Activated CD4-positive, alpha-beta T cell treated with anti-CD3 and anti-CD28 coated beads for 4 hours (primary cell): ENCODE measurements at regions not wholly inside any gene's neighbourhood (a gene's known extent, or its start where the extent isn't known, plus 50 kb on each side); places are given as distances from the start of the nearest gene placed in this dataset.
"Not testable (repeated sequence)": the region's sequence is repeated elsewhere in the genome, so short reads cannot be mapped to it uniquely, and the experiment has no call there.

ENCODE experiments used
- DNase-seq, 2 donors: peaks; one replicate each; pipeline ENCODE4 v3.0.0-alpha.2; 2020

- no peak for DNase-seq
Observed at GRCh38 chr10:23884670-23885069, 324.3 kb upstream of the KIAA1217 start.

- no peak for DNase-seq
Observed at GRCh38 chr10:23885853-23886252, 323.1 kb upstream of the KIAA1217 start.

- no peak for DNase-seq
Observed at GRCh38 chr10:23886355-23886754, 322.6 kb upstream of the KIAA1217 start.

- no peak for DNase-seq
Observed at GRCh38 chr10:23891301-23891700, 317.6 kb upstream of the KIAA1217 start.

- DNase-seq = no peak
Observed at GRCh38 chr10:23892296-23892695, 316.6 kb upstream of the KIAA1217 start.

GRCh38 chr10:23897267-23897666 lies 311.7 kb upstream of the KIAA1217 start:
- DNase-seq = no peak

GRCh38 chr10:23897861-23898260 lies 311.1 kb upstream of the KIAA1217 start:
- no peak for DNase-seq

GRCh38 chr10:23899166-23899565 lies 309.8 kb upstream of the KIAA1217 start:
- no peak for DNase-seq

- no peak for DNase-seq
Observed at GRCh38 chr10:23910291-23910690, 298.6 kb upstream of the KIAA1217 start.

- no peak for DNase-seq
Observed at GRCh38 chr10:23912884-23913404, 296.0 kb upstream of the KIAA1217 start.

- no peak for DNase-seq
Observed at GRCh38 chr10:23914641-23915040, 294.3 kb upstream of the KIAA1217 start.

- no peak for DNase-seq
Observed at GRCh38 chr10:23917251-23917840, 291.6 kb upstream of the KIAA1217 start.

- DNase-seq = no peak
Observed at GRCh38 chr10:23918090-23918723, 290.7 kb upstream of the KIAA1217 start.

GRCh38 chr10:23918839-23919238 lies 290.1 kb upstream of the KIAA1217 start:
- no peak for DNase-seq

GRCh38 chr10:23927576-23928325 lies 281.2 kb upstream of the KIAA1217 start:
- no peak for DNase-seq

- not testable (repeated sequence) for DNase-seq
Observed at GRCh38 chr10:23934023-23934422, 274.9 kb upstream of the KIAA1217 start.

- no peak for DNase-seq
Observed at GRCh38 chr10:23945845-23946244, 263.1 kb upstream of the KIAA1217 start.

- DNase-seq = no peak
Observed at GRCh38 chr10:23951841-23952240, 257.1 kb upstream of the KIAA1217 start.

GRCh38 chr10:23955456-23956225 lies 253.3 kb upstream of the KIAA1217 start:
- DNase-seq = no peak

- no peak for DNase-seq
Observed at GRCh38 chr10:23965123-23965522, 243.8 kb upstream of the KIAA1217 start.

- DNase-seq = no peak
Observed at GRCh38 chr10:23965880-23966279, 243.1 kb upstream of the KIAA1217 start.

- DNase-seq = no peak
Observed at GRCh38 chr10:23966504-23967051, 242.4 kb upstream of the KIAA1217 start.

- no peak for DNase-seq
Observed at GRCh38 chr10:23968301-23968700, 240.6 kb upstream of the KIAA1217 start.
